Lung (tissue), 11 donors: ENCODE measurements at regions not wholly inside any gene's neighbourhood (a gene's known extent, or its start where the extent isn't known, plus 50 kb on each side); places are given as distances from the start of the nearest gene placed in this dataset.

Source experiments
- ATAC-seq: fragments of 200-7000 bp; cut with Tn5 transposase; one replicate; pipeline ENCODE4 v1.9.1; 2020; ENCODE audit warnings: moderate number of reproducible peaks; ENCODE audit not compliant: insufficient read depth, low FRiP score
- DNase-seq, 3 donors: peaks; one replicate each; pipeline ENCODE4 v3.0.0-alpha.2; 2013 to 2017
- H3K27ac ChIP-seq, 2 donors: one replicate each; pipeline ENCODE4 v1.5.1; 2013; ENCODE audit warnings: mild to moderate bottlenecking in 2 of 2, moderate library complexity in 2 of 2, control low read depth in 1 of 2, inconsistent platforms in 1 of 2, low read depth in 1 of 2, low read length in 1 of 2
- H3K27me3 ChIP-seq, 3 donors: one replicate each; pipeline ENCODE4 v1.5.1; 2013; ENCODE audit warnings: low read length in 2 of 3; ENCODE audit not compliant: control insufficient read depth in 3 of 3, insufficient read depth in 3 of 3
- H3K36me3 ChIP-seq, 4 donors: one replicate each; pipeline ENCODE4 v1.5.1; 2013; ENCODE audit warnings: low read length in 4 of 4, mild to moderate bottlenecking in 1 of 4, moderate library complexity in 1 of 4; ENCODE audit not compliant: control insufficient read depth in 4 of 4, insufficient read depth in 4 of 4
- H3K4me1 ChIP-seq, 5 donors: one replicate each; pipeline ENCODE4 v1.5.1; 2013; ENCODE audit warnings: low read length in 5 of 5, mild to moderate bottlenecking in 2 of 5, moderate library complexity in 1 of 5; ENCODE audit not compliant: control insufficient read depth in 5 of 5, insufficient read depth in 5 of 5
- H3K4me3 ChIP-seq: one replicate; pipeline ENCODE4 v1.5.1; 2013; ENCODE audit warnings: mild to moderate bottlenecking, control low read depth, moderate library complexity
- H3K9ac ChIP-seq, 2 donors: one replicate each; pipeline ENCODE4 v1.5.1; 2013; ENCODE audit warnings: low read length in 2 of 2, control low read depth in 1 of 2; ENCODE audit not compliant: insufficient read depth in 1 of 2
- H3K9me3 ChIP-seq, 4 donors: one replicate each; pipeline ENCODE4 v1.5.1; 2013; ENCODE audit warnings: low read length in 3 of 4, mild to moderate bottlenecking in 1 of 4, moderate library complexity in 1 of 4; ENCODE audit not compliant: control insufficient read depth in 4 of 4, insufficient read depth in 3 of 4
- WGBS, 2 donors: extraction: QIAGEN DNeasy Blood & Tissue Kit; methylation state at CpG; one replicate each; pipeline ENCODE4 v1.1.7; 2013; 5-methylcytosine and 5-hydroxymethylcytosine counted together
- TF ChIP-seq, protein P1 (sequence below): IDR thresholded peaks from 2 replicates; pipeline ENCODE4 v1.5.1; 2012; ENCODE audit warnings: mild to moderate bottlenecking; ENCODE audit errors: control extremely low read depth, extremely low read depth
- donor health status: control.
- donor health status: control.
- donor health status: Bipolar disorder and iron deficiency.
- donor health status: healthy.
- donor health status: DM: yes; HTN: yes; CAD: no.

DNA sequence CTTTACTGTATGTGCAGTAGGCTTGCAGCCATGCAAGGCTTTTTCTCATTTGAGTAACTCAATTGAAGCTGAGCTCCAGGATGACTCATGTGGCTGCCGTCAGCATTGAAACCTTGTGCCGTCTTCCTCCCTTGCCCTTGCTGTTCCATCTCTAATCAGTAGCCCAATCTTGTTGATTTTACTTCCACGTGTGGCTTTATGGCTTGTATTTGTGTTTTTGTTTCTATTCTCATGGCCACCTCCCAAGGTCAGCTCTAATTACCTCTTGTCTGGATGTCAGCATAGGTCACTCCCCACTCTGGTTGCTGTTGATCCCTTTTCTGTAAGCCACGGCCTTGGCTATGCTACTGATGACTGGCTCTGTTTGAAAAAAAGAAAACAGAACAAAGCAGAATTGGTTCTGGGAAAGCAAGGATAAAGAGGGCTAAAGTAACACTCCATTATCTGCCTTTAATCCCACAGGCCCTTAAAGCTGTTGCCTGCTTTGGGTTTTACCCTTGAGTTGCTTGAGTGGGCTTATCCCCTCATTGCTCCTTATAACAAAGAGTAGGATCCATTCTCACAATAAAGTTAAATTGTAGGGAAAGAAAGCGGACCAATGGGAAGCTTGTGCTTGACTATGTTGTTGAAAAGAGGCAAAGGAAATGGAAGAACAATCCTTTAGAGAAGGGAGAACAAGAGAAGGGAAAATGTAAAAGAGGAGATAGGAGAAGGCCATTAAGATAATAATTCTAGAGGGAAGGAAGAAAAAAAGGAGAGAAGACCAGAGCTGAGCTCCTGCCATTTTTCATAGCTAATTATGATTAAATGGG lies 173.9 kb upstream of the PGRMC2 start:
- Histone ChIP-seq H3K4me1 (peaks cover 0 to 2% (median 0%) of the 10 kb centered on the region in 5 donors), H3K36me3 (no peaks in the 10 kb centered on the region), H3K9ac (no peak overlapping the region), H3K4me3 (no peak overlapping the region), H3K27ac (no peak overlapping the region), H3K27me3 (no peaks in the 10 kb centered on the region), H3K9me3 (peaks cover 0 to 2% (median 0%) of the 10 kb centered on the region in 4 donors)
- DNase-seq: no peak
- ATAC-seq: peak; percentile 35
- TF ChIP-seq, protein P1, sequence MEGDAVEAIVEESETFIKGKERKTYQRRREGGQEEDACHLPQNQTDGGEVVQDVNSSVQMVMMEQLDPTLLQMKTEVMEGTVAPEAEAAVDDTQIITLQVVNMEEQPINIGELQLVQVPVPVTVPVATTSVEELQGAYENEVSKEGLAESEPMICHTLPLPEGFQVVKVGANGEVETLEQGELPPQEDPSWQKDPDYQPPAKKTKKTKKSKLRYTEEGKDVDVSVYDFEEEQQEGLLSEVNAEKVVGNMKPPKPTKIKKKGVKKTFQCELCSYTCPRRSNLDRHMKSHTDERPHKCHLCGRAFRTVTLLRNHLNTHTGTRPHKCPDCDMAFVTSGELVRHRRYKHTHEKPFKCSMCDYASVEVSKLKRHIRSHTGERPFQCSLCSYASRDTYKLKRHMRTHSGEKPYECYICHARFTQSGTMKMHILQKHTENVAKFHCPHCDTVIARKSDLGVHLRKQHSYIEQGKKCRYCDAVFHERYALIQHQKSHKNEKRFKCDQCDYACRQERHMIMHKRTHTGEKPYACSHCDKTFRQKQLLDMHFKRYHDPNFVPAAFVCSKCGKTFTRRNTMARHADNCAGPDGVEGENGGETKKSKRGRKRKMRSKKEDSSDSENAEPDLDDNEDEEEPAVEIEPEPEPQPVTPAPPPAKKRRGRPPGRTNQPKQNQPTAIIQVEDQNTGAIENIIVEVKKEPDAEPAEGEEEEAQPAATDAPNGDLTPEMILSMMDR: no peak
- 66 to 79% methylated on average over 5 of the region's 5 CpGs for WGBS, 2 donors

DNA sequence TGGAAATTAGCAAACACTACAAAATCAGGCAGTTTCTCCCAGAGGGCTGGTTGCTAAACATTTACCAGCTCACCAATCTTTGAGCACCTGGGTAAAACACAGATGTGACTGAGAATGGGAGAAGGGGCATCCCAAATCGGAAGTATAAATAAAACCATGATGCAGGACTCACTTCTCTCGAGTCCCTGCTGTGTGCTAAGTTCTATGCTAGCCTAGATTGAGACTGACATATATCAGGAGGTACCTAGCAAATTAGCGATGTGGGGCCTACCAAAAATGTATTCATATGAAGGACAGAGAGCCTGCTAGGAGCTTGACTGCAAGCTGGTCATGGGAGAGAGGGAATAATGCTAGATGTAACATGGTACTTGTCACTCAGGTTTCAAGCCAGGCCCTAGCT lies 171.9 kb upstream of the PGRMC2 start:
- peaks cover 0 to 2% (median 0%) of the 10 kb centered on the region in 4 donors for H3K9me3 ChIP-seq
- no peaks in the 10 kb centered on the region for H3K27me3 ChIP-seq
- H3K4me3 ChIP-seq: no peak overlapping the region
- no peaks in the 10 kb centered on the region for H3K36me3 ChIP-seq
- DNase-seq (no peak), ATAC-seq (no peak)
- TF ChIP-seq, protein P1: no peak
- H3K4me1 ChIP-seq: peaks cover 0 to 8% (median 0%) of the 10 kb centered on the region in 5 donors
- WGBS, 2 donors: 55 to 77% methylated on average over 3 of the region's 3 CpGs
- H3K27ac ChIP-seq: no peak overlapping the region
- no peak overlapping the region for H3K9ac ChIP-seq

DNA sequence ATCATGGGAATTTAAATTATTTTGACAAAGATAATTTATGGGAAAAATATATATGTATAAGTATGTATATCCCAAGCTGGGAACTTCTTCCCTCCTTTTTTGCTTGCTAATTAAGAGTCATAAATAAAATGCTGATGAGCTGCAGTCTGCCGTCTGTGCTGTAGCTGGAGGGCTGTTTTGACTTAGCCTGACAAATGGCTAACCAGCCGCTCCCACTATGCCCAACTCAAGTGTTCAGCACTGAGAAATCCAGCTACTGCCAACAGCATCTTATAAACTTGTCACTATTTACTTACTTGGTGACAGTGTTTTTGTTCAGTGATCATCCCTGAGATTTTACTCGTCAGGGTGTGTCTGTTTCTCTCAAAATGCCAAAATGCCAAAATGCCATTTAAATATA lies 171.2 kb upstream of the PGRMC2 start:
- 93 to 94% methylated on average over 3 of the region's 3 CpGs for WGBS, 2 donors
- H3K27me3 ChIP-seq: no peaks in the 10 kb centered on the region
- TF ChIP-seq, protein P1: no peak
- H3K4me3 ChIP-seq: no peak overlapping the region
- H3K9me3 ChIP-seq: peaks cover 0 to 2% (median 0%) of the 10 kb centered on the region in 4 donors
- no peak for ATAC-seq
- no peaks in the 10 kb centered on the region for H3K36me3 ChIP-seq
- H3K9ac ChIP-seq: no peak overlapping the region
- DNase-seq: no peak
- H3K27ac ChIP-seq: no peak overlapping the region
- H3K4me1 ChIP-seq: peaks cover 0 to 8% (median 0%) of the 10 kb centered on the region in 5 donors
